22Rv1 (cell line): ENCODE measurements at regions not wholly inside any gene's neighbourhood (a gene's known extent, or its start where the extent isn't known, plus 50 kb on each side); places are given as distances from the start of the nearest gene placed in this dataset.

Experiments
- ZFX ChIP-seq: fragments of 450-650 bp; IDR thresholded peaks from 2 replicates; pipeline ENCODE4 v1.6.1; 2017; ENCODE audit warnings: antibody characterized with exemption, borderline replicate concordance
- TF ChIP-seq, protein P1 (sequence below): fragments of 450-650 bp; IDR thresholded peaks from 2 replicates; pipeline ENCODE4 v1.5.1; 2017; ENCODE audit warnings: mild to moderate bottlenecking

GRCh38 chr6:92026878-92027277 is 1392.5 kb downstream of the EPHA7 start:
- TF ChIP-seq, protein P1, sequence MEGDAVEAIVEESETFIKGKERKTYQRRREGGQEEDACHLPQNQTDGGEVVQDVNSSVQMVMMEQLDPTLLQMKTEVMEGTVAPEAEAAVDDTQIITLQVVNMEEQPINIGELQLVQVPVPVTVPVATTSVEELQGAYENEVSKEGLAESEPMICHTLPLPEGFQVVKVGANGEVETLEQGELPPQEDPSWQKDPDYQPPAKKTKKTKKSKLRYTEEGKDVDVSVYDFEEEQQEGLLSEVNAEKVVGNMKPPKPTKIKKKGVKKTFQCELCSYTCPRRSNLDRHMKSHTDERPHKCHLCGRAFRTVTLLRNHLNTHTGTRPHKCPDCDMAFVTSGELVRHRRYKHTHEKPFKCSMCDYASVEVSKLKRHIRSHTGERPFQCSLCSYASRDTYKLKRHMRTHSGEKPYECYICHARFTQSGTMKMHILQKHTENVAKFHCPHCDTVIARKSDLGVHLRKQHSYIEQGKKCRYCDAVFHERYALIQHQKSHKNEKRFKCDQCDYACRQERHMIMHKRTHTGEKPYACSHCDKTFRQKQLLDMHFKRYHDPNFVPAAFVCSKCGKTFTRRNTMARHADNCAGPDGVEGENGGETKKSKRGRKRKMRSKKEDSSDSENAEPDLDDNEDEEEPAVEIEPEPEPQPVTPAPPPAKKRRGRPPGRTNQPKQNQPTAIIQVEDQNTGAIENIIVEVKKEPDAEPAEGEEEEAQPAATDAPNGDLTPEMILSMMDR, result no peak
- TF ChIP-seq ZFX, result no peak
